Dedifferentiated amniotic fluid mesenchymal stem cell (primary cell): ENCODE measurements at regions not wholly inside any gene's neighbourhood (a gene's known extent, or its start where the extent isn't known, plus 50 kb on each side); places are given as distances from the start of the nearest gene placed in this dataset.
"Not testable (repeated sequence)": the region's sequence is repeated elsewhere in the genome, so short reads cannot be mapped to it uniquely, and the experiment has no call there.

Experiments
- DNase-seq: peaks from one replicate; pipeline ENCODE4 v3.0.0-alpha.2; 2016; ENCODE audit errors: extremely low spot score

DNA sequence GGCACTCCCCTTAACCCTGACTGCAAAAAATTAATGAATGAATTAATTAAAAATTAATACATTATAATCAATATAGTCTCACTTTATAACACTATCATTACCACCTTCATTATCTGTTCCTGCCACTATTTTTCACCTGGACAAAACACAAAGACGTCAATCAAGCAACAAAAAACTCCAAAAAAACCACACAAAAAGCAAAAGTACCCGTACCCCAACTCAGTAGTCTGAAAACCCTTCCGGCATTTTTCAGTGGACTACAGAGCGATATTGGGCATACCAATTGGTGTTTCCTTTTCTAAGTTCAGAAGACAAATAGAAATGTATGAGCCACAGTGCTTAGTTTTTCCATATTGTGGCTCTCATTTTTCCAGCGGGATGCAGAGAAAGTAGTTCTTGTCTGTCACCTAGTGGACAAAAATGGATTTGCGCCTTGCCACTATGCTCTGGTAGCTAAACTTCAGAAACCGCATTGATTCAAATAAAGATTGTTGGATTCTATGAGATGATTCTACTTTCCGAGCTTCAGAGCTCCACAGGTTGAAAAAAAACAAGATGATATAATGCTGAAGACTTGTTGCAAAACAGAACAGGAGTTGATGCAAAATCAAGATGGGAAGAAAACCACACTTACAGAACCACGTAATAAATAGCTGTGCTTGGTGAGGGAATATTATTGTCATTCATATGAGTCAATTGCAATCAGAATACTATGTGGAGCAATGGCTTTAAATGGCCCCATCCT lies 50.6 kb upstream of the ITGB1 start:
- DNase-seq: peak; percentile 86

GRCh38 chr10:33007731-33008381 lies 49.8 kb upstream of the ITGB1 start:
- not testable (repeated sequence) for DNase-seq
